GM23248 (cell line): ENCODE measurements at regions not wholly inside any gene's neighbourhood (a gene's known extent, or its start where the extent isn't known, plus 50 kb on each side); places are given as distances from the start of the nearest gene placed in this dataset.
"Not testable (repeated sequence)": the region's sequence is repeated elsewhere in the genome, so short reads cannot be mapped to it uniquely, and the experiment has no call there.

Experiments
- DNase-seq: peaks from one replicate; pipeline ENCODE4 v3.0.0-alpha.2; 2015
- H2AFZ ChIP-seq: fragments of 200-600 bp; sonication (generic); 2 replicates; pipeline ENCODE4 v1.6.1; 2016; ENCODE audit warnings: antibody characterized with exemption
- H3F3A ChIP-seq: fragments of 200-600 bp; sonication (generic); 2 replicates; pipeline ENCODE4 v1.6.1; 2016; ENCODE audit warnings: mild to moderate bottlenecking, antibody characterized with exemption, mixed run types; ENCODE audit not compliant: insufficient read depth
- H3K27ac ChIP-seq: fragments of 200-600 bp; sonication (generic); 2 replicates; pipeline ENCODE4 v1.5.1; 2016; ENCODE audit warnings: mild to moderate bottlenecking
- H3K27me3 ChIP-seq: fragments of 200-600 bp; sonication (generic); replicated peaks from 2 replicates; pipeline ENCODE4 v1.6.1; 2016; ENCODE audit warnings: mild to moderate bottlenecking; ENCODE audit not compliant: insufficient read depth
- H3K36me3 ChIP-seq: fragments of 200-600 bp; sonication (generic); 2 replicates; pipeline ENCODE4 v1.6.1; 2016; ENCODE audit warnings: low read depth, mild to moderate bottlenecking
- H3K4me1 ChIP-seq: fragments of 200-600 bp; sonication (generic); 2 replicates; pipeline ENCODE4 v1.6.1; 2016; ENCODE audit warnings: mild to moderate bottlenecking; ENCODE audit not compliant: insufficient read depth
- H3K4me2 ChIP-seq: fragments of 200-600 bp; sonication (generic); one replicate; pipeline ENCODE4 v1.6.1; 2016; ENCODE audit warnings: mild to moderate bottlenecking; ENCODE audit not compliant: unreplicated experiment
- H3K4me3 ChIP-seq: fragments of 200-600 bp; sonication (generic); 2 replicates; pipeline ENCODE4 v1.5.1; 2016; ENCODE audit warnings: mild to moderate bottlenecking
- H3K79me2 ChIP-seq: fragments of 200-600 bp; sonication (generic); 2 replicates; pipeline ENCODE4 v1.6.1; 2016; ENCODE audit warnings: mild to moderate bottlenecking; ENCODE audit not compliant: insufficient read depth
- H3K9ac ChIP-seq: fragments of 200-600 bp; sonication (generic); 2 replicates; pipeline ENCODE4 v1.6.1; 2016; ENCODE audit warnings: mild to moderate bottlenecking
- H3K9me2 ChIP-seq: fragments of 200-600 bp; sonication (generic); 2 replicates; pipeline ENCODE4 v1.6.1; 2016; ENCODE audit warnings: mixed run types, mild to moderate bottlenecking, moderate library complexity; ENCODE audit not compliant: insufficient read depth
- H3K9me3 ChIP-seq: fragments of 200-600 bp; sonication (generic); one replicate; pipeline ENCODE4 v1.6.1; 2017; ENCODE audit warnings: low read depth
- H4K20me1 ChIP-seq: fragments of 200-600 bp; sonication (generic); 2 replicates; pipeline ENCODE4 v1.6.0; 2016; ENCODE audit not compliant: insufficient read depth
- EZH2 ChIP-seq: fragments of 200-600 bp; sonication (generic); IDR thresholded peaks from 2 replicates; pipeline ENCODE4 v1.6.1; 2018; ENCODE audit warnings: antibody characterized with exemption, mild to moderate bottlenecking; ENCODE audit not compliant: insufficient read depth, poor library complexity, severe bottlenecking
- EZH2phosphoT487 ChIP-seq: fragments of 200-600 bp; sonication (generic); IDR thresholded peaks from 2 replicates; pipeline ENCODE4 v1.6.1; 2018; ENCODE audit warnings: antibody characterized with exemption, moderate library complexity, mild to moderate bottlenecking, low read depth; ENCODE audit not compliant: insufficient read depth
- WGBS, 2 experiments: methylation state at CpG; one replicate each; pipeline ENCODE4 v1.1.6; 2015 to 2017; ENCODE audit warnings: low lambda C conversion rate in 2 of 2, low coverage in 1 of 2; ENCODE audit errors: missing lambda C conversion rate in 2 of 2; 5-methylcytosine and 5-hydroxymethylcytosine counted together
- in situ Hi-C: fragments of 300-500 bp; cut with MboI; formaldehyde crosslinking; loops from 2 replicates; pipeline ENCODE4 v1.15.0; 2020

GRCh38 chr2:235227590-235227989, 266.3 kb upstream of the AGAP1 start:
- no peak overlapping the region for H3K9ac ChIP-seq
- peaks cover 6% of the 10 kb centered on the region; the same call in 1 of the 2 replicates for H3F3A ChIP-seq
- WGBS, 2 experiments: 88 to 100% methylated on average over 1 of the region's 1 CpG
- H3K36me3 ChIP-seq: no peaks in the 10 kb centered on the region
- H3K4me3 ChIP-seq: no peak overlapping the region
- no peak for DNase-seq
- H3K9me2 ChIP-seq: no peaks in the 10 kb centered on the region
- H3K27ac ChIP-seq: no peak overlapping the region
- no peak overlapping the region for H3K4me2 ChIP-seq
- H3K79me2 ChIP-seq: no peaks in the 10 kb centered on the region
- H3K9me3 ChIP-seq: no peaks in the 10 kb centered on the region
- in situ Hi-C loops: no loop called here
- no peaks in the 10 kb centered on the region for H4K20me1 ChIP-seq
- H3K4me1 ChIP-seq: peaks cover 22% of the 10 kb centered on the region
- TF ChIP-seq EZH2: no peak
- no peak for TF ChIP-seq EZH2phosphoT487
- H2AFZ ChIP-seq: no peak overlapping the region
- H3K27me3 ChIP-seq: no peaks in the 10 kb centered on the region

- H3K9me3 ChIP-seq, in situ Hi-C loops, DNase-seq, H3K9me2 ChIP-seq, H2AFZ ChIP-seq, H3K9ac ChIP-seq, H4K20me1 ChIP-seq, H3K27ac ChIP-seq, H3K27me3 ChIP-seq, H3K4me2 ChIP-seq, H3K36me3 ChIP-seq, H3F3A ChIP-seq, H3K4me3 ChIP-seq, H3K79me2 ChIP-seq: not testable (repeated sequence)
- WGBS, 2 experiments: 76 to 80% methylated on average over 3 of the region's 3 CpGs
- peaks cover 16% of the 10 kb centered on the region for H3K4me1 ChIP-seq
Observed at GRCh38 chr2:235228422-235228821, 265.4 kb upstream of the AGAP1 start.

- TF ChIP-seq EZH2 (no peak), EZH2phosphoT487 (no peak)
- peaks cover 16% of the 10 kb centered on the region for H3K4me1 ChIP-seq
- no peak overlapping the region for H3K4me3 ChIP-seq
- peak; percentile 21 for DNase-seq
- no peaks in the 10 kb centered on the region for H4K20me1 ChIP-seq
- H3K36me3 ChIP-seq: no peaks in the 10 kb centered on the region
- H2AFZ ChIP-seq: no peak overlapping the region
- H3K4me2 ChIP-seq: no peak overlapping the region
- H3K27me3 ChIP-seq: no peaks in the 10 kb centered on the region
- 69 to 77% methylated on average over 3 of the region's 3 CpGs for WGBS, 2 experiments
- no peaks in the 10 kb centered on the region for H3K79me2 ChIP-seq
- H3K9me2 ChIP-seq: no peaks in the 10 kb centered on the region
- H3K9me3 ChIP-seq: no peaks in the 10 kb centered on the region
- H3K27ac ChIP-seq: no peak overlapping the region
- H3F3A ChIP-seq: peaks cover 6% of the 10 kb centered on the region; the same call in 1 of the 2 replicates
- in situ Hi-C loops: no loop called here
- H3K9ac ChIP-seq: no peak overlapping the region
Observed at GRCh38 chr2:235229236-235229635, 264.6 kb upstream of the AGAP1 start.

GRCh38 chr2:235230821-235231601, 262.8 kb upstream of the AGAP1 start:
- peak; percentile 76 for DNase-seq
- no peaks in the 10 kb centered on the region for H4K20me1 ChIP-seq
- H3K36me3 ChIP-seq: no peaks in the 10 kb centered on the region
- peaks cover 6% of the 10 kb centered on the region; the same call in 1 of the 2 replicates for H3F3A ChIP-seq
- in situ Hi-C loops: no loop called here
- no peaks in the 10 kb centered on the region for H3K9me2 ChIP-seq
- no peak overlapping the region for H3K4me3 ChIP-seq
- no peaks in the 10 kb centered on the region for H3K9me3 ChIP-seq
- TF ChIP-seq EZH2: no peak
- TF ChIP-seq EZH2phosphoT487: no peak
- 24 to 26% methylated on average over 8 of the region's 8 CpGs for WGBS, 2 experiments
- H3K79me2 ChIP-seq: no peaks in the 10 kb centered on the region
- H3K4me2 ChIP-seq: peak overlapping the region; percentile 51
- no peaks in the 10 kb centered on the region for H3K27me3 ChIP-seq
- peak overlapping the region; percentile 19; the same call in 1 of the 2 replicates for H2AFZ ChIP-seq
- H3K9ac ChIP-seq: no peak overlapping the region; the same call in 1 of the 2 replicates
- H3K27ac ChIP-seq: 0 out of 2 replicates have a peak overlapping the region, but pooled peaks have one; percentile 13
- peaks cover 16% of the 10 kb centered on the region for H3K4me1 ChIP-seq
